ENCODE measurements at regions not wholly inside any gene's neighbourhood (a gene's known extent, or its start where the extent isn't known, plus 50 kb on each side); places are given as distances from the start of the nearest gene placed in this dataset.

- Mint-ChIP-seq H3K36me3 (ENCODE audit: low read depth, unreplicated experiment) (no peaks in the 10 kb centered on the region), H3K4me3 (ENCODE audit: unreplicated experiment) (no peak overlapping the region), H3K4me1 (ENCODE audit: low read depth, unreplicated experiment) (no peaks in the 10 kb centered on the region), H3K27ac (ENCODE audit: unreplicated experiment) (no peak overlapping the region), H3K27me3 (ENCODE audit: low read depth, unreplicated experiment) (no peaks in the 10 kb centered on the region), H3K9me3 (ENCODE audit: unreplicated experiment) (peaks cover 2% of the 10 kb centered on the region)
- no peaks in the 10 kb centered on the region for H3K27me3 ChIP-seq (ENCODE audit: insufficient read depth, low read length)
- DNase-seq (ENCODE audit: low read depth): no peak
- no peak for FAIRE-seq
- H4K20me1 ChIP-seq (ENCODE audit: insufficient read depth, low read length): no peaks in the 10 kb centered on the region
- H3K4me1 ChIP-seq (ENCODE audit: insufficient read depth, low read length): no peaks in the 10 kb centered on the region
- no peaks in the 10 kb centered on the region for H3K36me3 ChIP-seq (ENCODE audit: insufficient read depth, low read length)
- H3K4me3 ChIP-seq (ENCODE audit: insufficient read depth, low read depth, low read length): no peak overlapping the region
- no peak overlapping the region for H3K9ac ChIP-seq (ENCODE audit: low read length)
- no peak for TF ChIP-seq CTCF (IDR thresholded peaks at IDR 0.05; ENCODE audit: insufficient read depth, low read depth, low read length)
- TF ChIP-seq EZH2 (IDR thresholded peaks at IDR 0.05; ENCODE audit: insufficient read depth, low read length): no peak
- H3K4me2 ChIP-seq (ENCODE audit: low read length): no peak overlapping the region
- H3K9me3 ChIP-seq (ENCODE audit: insufficient read depth, low read depth, low read length): no peaks in the 10 kb centered on the region
- no peak overlapping the region for H3K27ac ChIP-seq (ENCODE audit: low read depth, low read length)
- no peaks in the 10 kb centered on the region for H3K79me2 ChIP-seq (ENCODE audit: insufficient read depth, low read length)
- H2AFZ ChIP-seq (ENCODE audit: low read depth, low read length): no peak overlapping the region
Observed at GRCh38 chr12:24173067-24173466, 223.6 kb upstream of the SOX5 start.

- H3K4me3 Mint-ChIP-seq (ENCODE audit: unreplicated experiment): no peak overlapping the region
- H3K4me1 ChIP-seq (ENCODE audit: insufficient read depth, low read length): no peaks in the 10 kb centered on the region
- FAIRE-seq (no peak), DNase-seq (ENCODE audit: low read depth) (no peak)
- H3K9ac ChIP-seq (ENCODE audit: low read length): no peak overlapping the region
- no peaks in the 10 kb centered on the region for H3K4me1 Mint-ChIP-seq (ENCODE audit: low read depth, unreplicated experiment)
- no peak overlapping the region for H3K4me2 ChIP-seq (ENCODE audit: low read length)
- H3K27ac Mint-ChIP-seq (ENCODE audit: unreplicated experiment): no peak overlapping the region
- H3K9me3 Mint-ChIP-seq (ENCODE audit: unreplicated experiment): peaks cover 2% of the 10 kb centered on the region
- H3K36me3 Mint-ChIP-seq (ENCODE audit: low read depth, unreplicated experiment): no peaks in the 10 kb centered on the region
- H3K27ac ChIP-seq (ENCODE audit: low read depth, low read length): no peak overlapping the region
- H3K27me3 ChIP-seq (ENCODE audit: insufficient read depth, low read length): no peaks in the 10 kb centered on the region
- H3K4me3 ChIP-seq (ENCODE audit: insufficient read depth, low read depth, low read length): no peak overlapping the region
- no peak for TF ChIP-seq EZH2 (IDR thresholded peaks at IDR 0.05; ENCODE audit: insufficient read depth, low read length)
- TF ChIP-seq CTCF (IDR thresholded peaks at IDR 0.05; ENCODE audit: insufficient read depth, low read depth, low read length): no peak
- no peak overlapping the region for H2AFZ ChIP-seq (ENCODE audit: low read depth, low read length)
- H3K36me3 ChIP-seq (ENCODE audit: insufficient read depth, low read length): no peaks in the 10 kb centered on the region
- H3K27me3 Mint-ChIP-seq (ENCODE audit: low read depth, unreplicated experiment): no peaks in the 10 kb centered on the region
- H4K20me1 ChIP-seq (ENCODE audit: insufficient read depth, low read length): no peaks in the 10 kb centered on the region
- no peaks in the 10 kb centered on the region for H3K9me3 ChIP-seq (ENCODE audit: insufficient read depth, low read depth, low read length)
- H3K79me2 ChIP-seq (ENCODE audit: insufficient read depth, low read length): no peaks in the 10 kb centered on the region
Observed at GRCh38 chr12:24172773-24173066, 223.2 kb upstream of the SOX5 start.

GRCh38 chr12:24172031-24172772 is 222.7 kb upstream of the SOX5 start:
- Mint-ChIP-seq H3K27ac (ENCODE audit: unreplicated experiment) (no peak overlapping the region), H3K36me3 (ENCODE audit: low read depth, unreplicated experiment) (no peaks in the 10 kb centered on the region), H3K4me3 (ENCODE audit: unreplicated experiment) (no peak overlapping the region), H3K9me3 (ENCODE audit: unreplicated experiment) (peaks cover 2% of the 10 kb centered on the region), H3K4me1 (ENCODE audit: low read depth, unreplicated experiment) (no peaks in the 10 kb centered on the region), H3K27me3 (ENCODE audit: low read depth, unreplicated experiment) (no peaks in the 10 kb centered on the region)
- Histone ChIP-seq H4K20me1 (ENCODE audit: insufficient read depth, low read length) (no peaks in the 10 kb centered on the region), H3K27me3 (ENCODE audit: insufficient read depth, low read length) (no peaks in the 10 kb centered on the region), H3K27ac (ENCODE audit: low read depth, low read length) (no peak overlapping the region), H3K9ac (ENCODE audit: low read length) (no peak overlapping the region), H3K4me3 (ENCODE audit: insufficient read depth, low read depth, low read length) (no peak overlapping the region), H2AFZ (ENCODE audit: low read depth, low read length) (no peak overlapping the region), H3K4me1 (ENCODE audit: insufficient read depth, low read length) (no peaks in the 10 kb centered on the region), H3K36me3 (ENCODE audit: insufficient read depth, low read length) (no peaks in the 10 kb centered on the region), H3K79me2 (ENCODE audit: insufficient read depth, low read length) (no peaks in the 10 kb centered on the region), H3K4me2 (ENCODE audit: low read length) (no peak overlapping the region), H3K9me3 (ENCODE audit: insufficient read depth, low read depth, low read length) (no peaks in the 10 kb centered on the region)
- TF ChIP-seq EZH2 (IDR thresholded peaks at IDR 0.05; ENCODE audit: insufficient read depth, low read length) (no peak), CTCF (IDR thresholded peaks at IDR 0.05; ENCODE audit: insufficient read depth, low read depth, low read length) (no peak)
- no peak for FAIRE-seq
- no peak for DNase-seq (ENCODE audit: low read depth)
